ENCODE measurements at regions not wholly inside any gene's neighbourhood (a gene's known extent, or its start where the extent isn't known, plus 50 kb on each side); places are given as distances from the start of the nearest gene placed in this dataset.

GRCh38 chr7:22628112-22628511, 98.9 kb upstream of the IL6 start:
- DNase-seq (ENCODE audit: low read depth in 1 of 2, low spot score in 1 of 2), result no peak
- Histone ChIP-seq H3K4me1 (ENCODE audit: low read depth) (no peaks in the 10 kb centered on the region), H3K36me3 (no peaks in the 10 kb centered on the region)

GRCh38 chr7:22627136-22627535, 99.9 kb upstream of the IL6 start:
- H3K27ac ChIP-seq, result no peak overlapping the region
- no peaks in the 10 kb centered on the region for H3K27me3 ChIP-seq
- H3K36me3 ChIP-seq, result no peaks in the 10 kb centered on the region
- peak in 1 of 2 donors; percentile 91 for DNase-seq (ENCODE audit: low read depth in 1 of 2, low spot score in 1 of 2)
- no peaks in the 10 kb centered on the region for H3K9me3 ChIP-seq (ENCODE audit: low read depth)
- H3K4me1 ChIP-seq (ENCODE audit: low read depth), result no peaks in the 10 kb centered on the region
- H3K4me3 ChIP-seq, result no peak overlapping the region
- TF ChIP-seq CTCF (IDR thresholded peaks at IDR 0.05; ENCODE audit: low read depth, low read length), result no peak

More at GRCh38 chr7:22628112-22628511, 98.9 kb upstream of the IL6 start:
- H3K9me3 ChIP-seq (ENCODE audit: low read depth), result no peaks in the 10 kb centered on the region
- no peaks in the 10 kb centered on the region for H3K27me3 ChIP-seq
- H3K4me3 ChIP-seq, result no peak overlapping the region
- TF ChIP-seq CTCF (IDR thresholded peaks at IDR 0.05; ENCODE audit: low read depth, low read length), result no peak
- no peak overlapping the region for H3K27ac ChIP-seq

DNA sequence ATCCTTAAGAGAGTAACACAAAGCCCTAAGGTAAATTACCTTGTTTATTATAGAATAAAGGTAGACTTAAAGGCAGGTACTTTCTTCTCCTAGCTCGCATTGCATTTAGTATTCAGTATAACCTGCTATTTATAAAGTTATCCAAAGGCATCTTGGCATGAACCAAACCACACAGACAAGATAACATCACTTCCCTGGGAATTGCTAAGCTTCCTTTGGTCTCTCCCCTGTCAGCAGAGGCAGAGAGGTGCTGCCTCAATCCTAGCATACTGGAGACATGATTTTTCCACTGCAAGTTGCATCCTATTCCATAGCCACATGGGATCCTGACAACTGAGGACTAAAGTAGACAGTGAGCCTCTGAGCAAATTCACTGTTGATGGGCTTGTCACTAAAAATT, 101.7 kb upstream of the IL6 start:
- H3K27me3 ChIP-seq, result no peaks in the 10 kb centered on the region

DNA sequence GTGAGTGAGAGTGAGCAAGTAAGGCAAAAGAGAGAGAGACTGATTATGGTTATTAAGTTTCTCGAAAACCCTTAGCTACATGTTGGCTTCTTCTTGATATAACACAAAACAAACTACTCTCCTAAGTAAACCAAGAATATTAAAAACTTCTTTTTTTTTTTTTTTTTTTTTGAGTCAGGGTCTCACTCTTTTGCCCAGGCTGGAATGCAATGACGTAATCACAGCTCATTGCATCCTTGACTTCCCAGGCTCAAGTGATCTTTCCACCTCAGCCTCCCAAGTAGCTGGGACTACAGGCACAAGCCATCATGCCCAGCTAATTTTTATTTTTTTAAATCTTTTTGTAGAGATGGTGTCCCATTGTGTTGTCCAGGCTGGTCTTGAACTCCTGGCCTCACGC, 102.2 kb upstream of the IL6 start:
- TF ChIP-seq CTCF (IDR thresholded peaks at IDR 0.05; ENCODE audit: low read depth, low read length), result no peak
- Histone ChIP-seq H3K27me3 (no peaks in the 10 kb centered on the region), H3K27ac (no peak overlapping the region), H3K9me3 (ENCODE audit: low read depth) (no peaks in the 10 kb centered on the region), H3K36me3 (no peaks in the 10 kb centered on the region), H3K4me1 (ENCODE audit: low read depth) (no peaks in the 10 kb centered on the region), H3K4me3 (no peak overlapping the region)
- DNase-seq (ENCODE audit: low read depth in 1 of 2, low spot score in 1 of 2), result no peak

More for the DNA sequence above, 101.7 kb upstream of the IL6 start:
- Histone ChIP-seq H3K9me3 (ENCODE audit: low read depth) (no peaks in the 10 kb centered on the region), H3K4me1 (ENCODE audit: low read depth) (no peaks in the 10 kb centered on the region), H3K27ac (no peak overlapping the region), H3K36me3 (no peaks in the 10 kb centered on the region), H3K4me3 (no peak overlapping the region)
- no peak for DNase-seq (ENCODE audit: low read depth in 1 of 2, low spot score in 1 of 2)
- no peak for TF ChIP-seq CTCF (IDR thresholded peaks at IDR 0.05; ENCODE audit: low read depth, low read length)

DNA sequence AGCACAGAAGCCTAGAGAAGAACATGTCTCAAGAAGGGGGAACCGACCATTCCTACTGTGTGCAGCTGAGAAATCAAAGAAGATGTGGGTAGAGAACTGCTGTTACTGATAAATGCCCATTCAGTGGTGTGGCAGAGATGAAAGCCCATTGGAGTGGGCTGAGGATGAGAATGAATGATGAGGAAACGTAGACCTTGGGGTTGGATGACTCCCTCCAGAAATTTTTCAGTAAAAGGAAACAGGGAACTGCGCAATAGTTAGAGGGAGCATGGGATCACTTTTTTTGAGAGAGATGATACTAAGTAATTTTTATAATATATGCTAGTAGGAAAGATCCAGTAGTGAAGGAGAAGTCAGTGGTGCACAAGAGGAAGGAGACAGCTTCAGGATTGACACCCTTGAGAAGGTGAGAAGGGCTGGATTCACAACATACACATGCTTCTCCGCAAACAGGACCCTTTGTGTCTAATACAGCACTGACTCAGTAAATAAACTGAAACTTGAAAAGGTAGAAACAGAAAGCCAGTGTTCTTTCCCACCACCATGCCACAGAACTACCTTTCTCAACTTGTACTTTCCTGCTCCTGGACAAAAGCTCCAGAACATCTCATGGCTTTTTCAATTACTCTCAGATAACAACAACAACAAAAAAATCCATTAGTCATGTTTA, 104.7 kb upstream of the IL6 start:
- no peaks in the 10 kb centered on the region for H3K9me3 ChIP-seq (ENCODE audit: low read depth)
- no peak for TF ChIP-seq CTCF (IDR thresholded peaks at IDR 0.05; ENCODE audit: low read depth, low read length)
- no peak overlapping the region for H3K4me3 ChIP-seq
- H3K4me1 ChIP-seq (ENCODE audit: low read depth), result no peaks in the 10 kb centered on the region
- H3K27ac ChIP-seq, result no peak overlapping the region
- no peak for DNase-seq (ENCODE audit: low read depth in 1 of 2, low spot score in 1 of 2)
- no peaks in the 10 kb centered on the region for H3K27me3 ChIP-seq
- no peaks in the 10 kb centered on the region for H3K36me3 ChIP-seq
